GM18520 (cell line): ENCODE measurements at regions not wholly inside any gene's neighbourhood (a gene's known extent, or its start where the extent isn't known, plus 50 kb on each side); places are given as distances from the start of the nearest gene placed in this dataset.

Source experiments
- ATAC-seq: cut with Tn5 transposase; IDR thresholded peaks from one replicate; pipeline ENCODE4 v1.9.1; 2021; ENCODE audit not compliant: unreplicated experiment

DNA sequence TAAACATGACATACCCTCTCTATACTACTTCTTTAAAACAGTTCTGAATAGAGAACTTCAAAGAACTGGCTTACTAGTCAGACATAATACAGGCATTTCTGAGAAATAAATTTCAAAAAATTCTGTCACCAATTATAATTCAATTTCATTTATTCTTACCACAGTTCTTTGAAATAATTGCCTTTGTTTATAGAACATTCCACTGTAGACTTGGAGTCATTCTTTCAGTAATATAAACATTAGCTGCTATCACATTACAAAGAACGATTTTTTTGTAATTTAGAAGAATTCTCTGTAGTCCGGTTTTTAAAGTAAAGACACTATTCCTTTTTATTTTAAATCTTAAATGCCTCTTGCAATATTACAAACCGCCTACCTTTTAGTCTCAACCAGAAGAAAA is 146.4 kb upstream of the COL11A1 start:
- no peak for ATAC-seq

GRCh38 chr1:103250441-103250861 is 142.1 kb upstream of the COL11A1 start:
- ATAC-seq = no peak

- ATAC-seq = no peak
Observed at GRCh38 chr1:103248417-103249102, 140.2 kb upstream of the COL11A1 start.

- ATAC-seq = no peak
Observed at GRCh38 chr1:103247517-103247916, 139.2 kb upstream of the COL11A1 start.

DNA sequence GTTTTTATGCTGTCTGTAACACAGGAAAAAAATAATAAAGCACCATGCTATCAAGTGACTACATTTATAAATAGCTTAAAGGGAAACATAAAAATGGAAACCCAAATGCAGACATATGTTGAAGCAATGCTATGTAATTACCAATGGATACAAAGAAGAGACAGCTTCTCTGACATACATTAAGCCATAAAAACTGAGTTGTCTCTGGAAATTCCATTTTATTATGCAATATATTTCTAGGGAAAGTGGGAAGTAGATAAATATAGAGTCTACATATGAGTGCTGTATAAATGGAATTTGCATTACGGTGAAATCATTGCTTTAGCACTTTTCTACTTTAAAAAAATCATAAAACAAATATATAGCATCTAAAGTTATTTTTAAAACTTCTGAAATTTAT is 135.2 kb upstream of the COL11A1 start:
- no peak for ATAC-seq

DNA sequence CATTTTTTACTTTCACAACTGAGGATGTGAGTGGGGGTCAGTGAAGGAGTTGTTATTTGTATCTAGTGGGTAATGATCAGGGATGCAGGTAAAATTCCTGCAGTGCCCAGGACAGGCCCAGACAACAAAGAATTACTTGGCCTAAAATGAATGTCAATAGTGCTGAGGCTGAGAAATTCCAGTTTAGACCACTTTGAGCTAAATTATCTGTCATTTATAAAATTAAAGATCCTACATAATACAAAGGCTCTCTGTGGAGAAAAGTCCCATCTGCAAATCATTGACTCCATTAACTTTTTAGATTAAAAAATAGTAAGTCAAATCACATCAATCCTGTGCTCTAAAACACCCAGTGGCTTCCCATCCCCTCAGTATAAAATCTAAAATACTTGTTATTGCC is 130.7 kb upstream of the COL11A1 start:
- ATAC-seq = no peak

- ATAC-seq = no peak
Observed at GRCh38 chr1:103230061-103230460, 121.7 kb upstream of the COL11A1 start.

- ATAC-seq = no peak
Observed at GRCh38 chr1:103220631-103221041, 112.3 kb upstream of the COL11A1 start.

GRCh38 chr1:103218821-103219220 is 110.5 kb upstream of the COL11A1 start:
- no peak for ATAC-seq

- no peak for ATAC-seq
Observed at GRCh38 chr1:103218369-103218768, 110.0 kb upstream of the COL11A1 start.

GRCh38 chr1:103211073-103211472 is 102.8 kb upstream of the COL11A1 start:
- no peak for ATAC-seq

DNA sequence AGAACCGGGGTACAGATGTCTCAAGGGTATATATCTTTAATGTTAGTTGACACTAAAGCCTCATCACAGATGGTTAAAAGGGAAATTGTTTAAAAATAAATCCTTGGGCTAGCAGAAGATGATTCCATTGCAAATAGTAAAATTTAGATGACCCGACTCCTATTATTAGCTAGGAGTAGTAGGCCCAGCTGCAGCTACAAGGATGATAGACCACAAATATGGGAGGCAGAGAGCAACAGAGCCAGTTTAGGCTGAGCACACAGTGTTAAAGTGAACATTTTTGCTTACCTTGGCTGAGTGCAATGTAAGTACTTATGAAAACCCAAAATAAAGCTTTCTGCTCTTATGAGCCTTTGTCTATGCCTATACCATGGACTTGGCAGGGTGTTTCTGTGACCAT is 100.5 kb upstream of the COL11A1 start:
- no peak for ATAC-seq

DNA sequence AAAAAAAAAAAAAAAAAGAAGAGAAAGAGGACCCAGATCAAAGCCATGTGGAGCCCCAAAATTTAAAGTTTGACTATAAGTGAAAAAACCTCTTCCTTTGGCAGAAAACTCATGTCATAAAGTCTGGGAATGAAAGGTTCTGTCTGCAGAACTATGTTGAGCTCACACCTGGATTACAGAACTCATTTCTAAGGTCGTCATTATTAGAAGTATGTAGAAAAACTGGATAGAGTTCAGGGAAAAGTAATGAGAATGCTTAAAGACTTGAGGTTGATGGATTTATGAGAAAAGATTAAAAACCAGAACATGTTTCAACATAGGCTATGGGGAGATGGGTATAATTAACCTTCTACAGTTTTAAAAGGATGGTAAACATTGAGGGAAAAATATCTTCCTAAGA is 90.7 kb upstream of the COL11A1 start:
- no peak for ATAC-seq

DNA sequence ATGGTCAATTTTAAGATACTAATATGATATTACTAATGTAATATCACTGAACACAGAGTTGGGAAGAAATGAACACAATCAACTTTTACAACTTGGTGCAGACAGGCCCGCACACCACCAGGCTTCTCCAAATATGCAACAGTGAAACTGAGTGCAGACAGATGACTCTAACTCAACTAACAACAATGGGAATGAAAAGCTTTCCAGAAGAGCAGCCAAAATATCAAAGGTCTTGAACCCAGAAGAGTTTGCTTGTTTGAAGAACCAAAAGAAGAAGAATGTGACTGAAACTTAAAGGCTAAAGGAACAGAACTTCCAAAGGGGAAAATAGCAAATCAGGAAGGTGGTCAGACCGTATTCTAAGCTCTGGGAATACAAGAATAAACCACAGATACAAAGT is 89.8 kb upstream of the COL11A1 start:
- ATAC-seq = no peak

DNA sequence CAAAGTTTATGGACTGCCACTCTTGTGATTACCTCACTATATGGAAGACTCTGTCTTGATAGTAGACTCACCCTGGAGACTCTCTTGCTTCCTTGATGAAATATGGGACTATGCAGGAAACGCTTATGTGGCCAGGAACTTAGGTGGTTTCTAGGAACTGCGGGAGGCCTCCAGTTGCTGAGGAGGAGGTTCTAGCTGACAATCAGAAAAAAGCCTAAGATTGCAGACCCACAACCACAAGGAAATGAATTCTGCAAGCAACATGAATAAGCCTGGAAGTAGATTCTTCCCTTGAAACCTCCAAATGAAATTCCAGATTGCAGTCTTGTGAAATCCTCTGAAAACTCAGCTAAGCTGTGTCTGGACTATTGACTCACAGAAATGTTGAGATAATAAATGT is 88.9 kb upstream of the COL11A1 start:
- ATAC-seq = no peak

DNA sequence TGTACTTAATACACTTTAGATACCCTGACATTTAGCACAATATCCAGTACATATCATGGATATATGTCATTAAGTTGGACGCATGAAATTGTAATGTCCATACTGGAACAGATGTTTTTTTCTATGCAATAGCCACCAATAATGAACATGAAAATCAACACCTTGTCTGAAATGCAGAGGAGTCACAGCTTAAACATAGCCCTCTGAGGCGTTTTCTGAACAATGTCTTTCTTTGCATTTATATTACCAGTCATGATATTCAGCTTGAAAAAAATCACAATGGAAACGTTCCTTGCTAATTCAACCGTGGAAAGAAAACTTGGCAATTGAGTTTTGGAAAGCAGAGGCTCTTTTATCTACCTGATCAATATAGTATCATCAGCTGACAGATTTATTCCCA is 86.7 kb upstream of the COL11A1 start:
- no peak for ATAC-seq

GRCh38 chr1:103194060-103194459 is 85.7 kb upstream of the COL11A1 start:
- ATAC-seq = no peak

DNA sequence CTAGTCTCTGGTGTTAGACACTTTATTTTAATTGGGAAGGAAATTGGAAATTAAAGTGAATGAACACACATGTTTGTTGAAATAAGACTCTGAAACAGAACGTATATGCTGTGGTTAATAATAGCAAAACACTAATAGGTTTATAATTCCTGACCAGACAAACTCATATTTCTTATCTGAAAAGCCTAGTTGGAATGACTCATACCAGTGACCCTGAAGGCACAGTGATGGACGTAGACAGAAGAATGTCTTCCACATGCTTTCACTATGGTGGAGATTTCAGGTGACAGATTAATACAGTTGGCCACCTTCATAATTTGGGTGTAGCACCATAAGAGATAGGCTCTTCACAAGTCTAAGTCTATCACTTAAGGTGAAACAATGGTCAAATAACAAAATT is 83.0 kb upstream of the COL11A1 start:
- no peak for ATAC-seq

- ATAC-seq = no peak
Observed at GRCh38 chr1:103190766-103191165, 82.4 kb upstream of the COL11A1 start.

GRCh38 chr1:103187673-103188072 is 79.4 kb upstream of the COL11A1 start:
- no peak for ATAC-seq

DNA sequence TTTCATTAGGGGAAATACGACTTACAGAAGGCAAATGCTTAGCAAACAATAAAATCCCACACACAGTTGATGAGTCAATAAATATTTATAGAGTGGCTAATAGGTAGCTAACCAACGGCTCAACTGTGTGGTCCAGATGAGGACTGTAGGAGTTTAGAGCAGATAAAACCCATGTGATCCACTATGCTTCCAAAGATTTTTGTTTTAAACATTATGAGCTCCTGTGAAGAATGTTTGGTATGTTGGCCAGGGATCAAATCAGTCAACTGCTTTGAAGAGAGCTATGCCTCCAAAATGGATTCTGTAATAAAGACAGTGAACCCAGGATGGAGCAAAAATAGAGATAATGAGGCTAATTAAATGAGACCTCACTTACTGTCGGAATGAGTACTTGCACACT is 72.3 kb upstream of the COL11A1 start:
- ATAC-seq = no peak

- ATAC-seq = no peak
Observed at GRCh38 chr1:103177108-103177775, 68.9 kb upstream of the COL11A1 start.

GRCh38 chr1:103171041-103171590 is 62.8 kb upstream of the COL11A1 start:
- no peak for ATAC-seq
